NCI-H2081 treated with DMSO at 0.1 percent for 48 hours (cell line): ENCODE measurements at regions not wholly inside any gene's neighbourhood (a gene's known extent, or its start where the extent isn't known, plus 50 kb on each side); places are given as distances from the start of the nearest gene placed in this dataset.
"Not testable (repeated sequence)": the region's sequence is repeated elsewhere in the genome, so short reads cannot be mapped to it uniquely, and the experiment has no call there.

Source experiments
- DNase-seq: peaks from one replicate; lab custom pipeline; 2025; lab: John Stamatoyannopoulos, UW

- no peak for DNase-seq
These were observed 485.1 kb upstream of the PAPPA start for GRCh38 chr9:115668521-115668920.

- no peak for DNase-seq
These were observed 482.2 kb upstream of the PAPPA start for GRCh38 chr9:115671236-115671962.

GRCh38 chr9:115671963-115672305 is 481.7 kb upstream of the PAPPA start:
- DNase-seq: no peak

GRCh38 chr9:115672477-115673316 is 480.9 kb upstream of the PAPPA start:
- DNase-seq: no peak

GRCh38 chr9:115673599-115673998 is 480.0 kb upstream of the PAPPA start:
- no peak for DNase-seq

- DNase-seq: no peak
These were observed 479.5 kb upstream of the PAPPA start for GRCh38 chr9:115674091-115674490.

GRCh38 chr9:115675834-115676233 is 477.8 kb upstream of the PAPPA start:
- DNase-seq: no peak

GRCh38 chr9:115680231-115680630 is 473.4 kb upstream of the PAPPA start:
- DNase-seq: no peak

- DNase-seq: no peak
These were observed 472.0 kb upstream of the PAPPA start for GRCh38 chr9:115681585-115681984.

- DNase-seq: no peak
These were observed 467.5 kb upstream of the PAPPA start for GRCh38 chr9:115686069-115686468.

GRCh38 chr9:115687356-115687755 is 466.2 kb upstream of the PAPPA start:
- no peak for DNase-seq

- peak; percentile 27 for DNase-seq
These were observed 464.3 kb upstream of the PAPPA start for GRCh38 chr9:115689331-115689730.

GRCh38 chr9:115690786-115691496 is 462.6 kb upstream of the PAPPA start:
- DNase-seq: no peak

GRCh38 chr9:115691693-115692092 is 461.9 kb upstream of the PAPPA start:
- DNase-seq: no peak

GRCh38 chr9:115692868-115693267 is 460.7 kb upstream of the PAPPA start:
- not testable (repeated sequence) for DNase-seq

- no peak for DNase-seq
These were observed 459.6 kb upstream of the PAPPA start for GRCh38 chr9:115694014-115694413.

GRCh38 chr9:115694991-115695390 is 458.6 kb upstream of the PAPPA start:
- no peak for DNase-seq

GRCh38 chr9:115712981-115713380 is 440.6 kb upstream of the PAPPA start:
- no peak for DNase-seq

GRCh38 chr9:115715666-115716065 is 437.9 kb upstream of the PAPPA start:
- DNase-seq: no peak

GRCh38 chr9:115717298-115717697 is 436.3 kb upstream of the PAPPA start:
- no peak for DNase-seq

- no peak for DNase-seq
These were observed 435.8 kb upstream of the PAPPA start for GRCh38 chr9:115717711-115718173.

GRCh38 chr9:115730396-115730795 is 423.2 kb upstream of the PAPPA start:
- DNase-seq: no peak

- no peak for DNase-seq
These were observed 422.7 kb upstream of the PAPPA start for GRCh38 chr9:115730845-115731244.
